T-cell (primary cell): ENCODE measurements at regions not wholly inside any gene's neighbourhood (a gene's known extent, or its start where the extent isn't known, plus 50 kb on each side); places are given as distances from the start of the nearest gene placed in this dataset.
"Not testable (repeated sequence)": the region's sequence is repeated elsewhere in the genome, so short reads cannot be mapped to it uniquely, and the experiment has no call there.

ENCODE experiments used
- ATAC-seq, 4 experiments: fragments of 200-7000 bp in 3 of 4; fragments of 150-1000 bp in 1 of 4; cut with Tn5 transposase; replicated peaks in 1 of 4; 1 replicate in 3 of 4; 2 replicates in 1 of 4; pipeline ENCODE4 v1.10.0; 2021; ENCODE audit warnings: moderate library complexity in 3 of 4, mild to moderate bottlenecking in 2 of 4, moderate number of reproducible peaks in 1 of 4
- CTCF ChIA-PET, 2 donors: fragments of 300-600 bp; sonication (Branson Sonifier 250); formaldehyde crosslinking; loops; one replicate each; lab custom pipeline; 2022; ENCODE audit warnings: antibody characterized with exemption in 2 of 2; lab: Charles Lee
- POLR2A ChIA-PET, 2 donors: fragments of 300-600 bp; sonication (Branson Sonifier 250); formaldehyde crosslinking; loops; one replicate each; lab custom pipeline; 2022; ENCODE audit warnings: antibody characterized with exemption in 2 of 2; lab: Charles Lee
- DNase-seq, 35 experiments: peaks; one replicate each; pipeline versions ENCODE4 v3.0.0 to v3.0.0-alpha.2; 2013 to 2023
- H3K27ac ChIP-seq: one replicate; pipeline ENCODE4 v1.5.1; 2013; ENCODE audit warnings: low read length
- H3K27me3 ChIP-seq, 2 experiments: replicated peaks in 1 of 2; 1 replicate in 1 of 2; 2 replicates in 1 of 2; pipeline versions ENCODE4 v1.6.1 to v1.7.0; 2013; ENCODE audit warnings: low read length in 1 of 2, mixed read lengths in 1 of 2; ENCODE audit not compliant: control insufficient read depth in 2 of 2, insufficient read depth in 2 of 2; ENCODE audit errors: extremely low read depth in 1 of 2
- H3K36me3 ChIP-seq, 2 donors: 1 replicate in 1 of 2; 2 replicates in 1 of 2; pipeline versions ENCODE4 v1.6.1 to v1.7.0; 2013; ENCODE audit warnings: low read length in 1 of 2; ENCODE audit not compliant: control insufficient read depth in 2 of 2, insufficient read depth in 1 of 2; ENCODE audit errors: extremely low read depth in 1 of 2
- H3K4me1 ChIP-seq, 2 experiments: 1 replicate in 1 of 2; 2 replicates in 1 of 2; pipeline versions ENCODE4 v1.6.1 to v1.7.0; 2013; ENCODE audit warnings: low read length in 2 of 2, mixed read lengths in 1 of 2; ENCODE audit not compliant: insufficient read depth in 2 of 2, control insufficient read depth in 1 of 2; ENCODE audit errors: extremely low read depth in 1 of 2
- H3K4me3 ChIP-seq, 2 donors: 1 replicate in 1 of 2; 2 replicates in 1 of 2; pipeline versions ENCODE4 v1.5.1 to v1.7.0; 2013; ENCODE audit warnings: mild to moderate bottlenecking in 2 of 2, low read length in 1 of 2, moderate library complexity in 1 of 2; ENCODE audit not compliant: control insufficient read depth in 1 of 2; ENCODE audit errors: extremely low read depth in 1 of 2
- H3K9me3 ChIP-seq: 2 replicates; pipeline ENCODE4 v1.7.0; 2013
- H3K27ac Mint-ChIP-seq, 2 donors: one replicate each; pipeline ENCODE4 v1.8.0; 2020 to 2021; ENCODE audit warnings: mild to moderate bottlenecking in 2 of 2, mixed read lengths in 2 of 2
- H3K27me3 Mint-ChIP-seq, 2 donors: one replicate each; pipeline ENCODE4 v1.8.0; 2021 to 2022; ENCODE audit warnings: mixed read lengths in 2 of 2
- H3K36me3 Mint-ChIP-seq: one replicate; pipeline ENCODE4 v1.8.0; 2021; ENCODE audit warnings: mixed read lengths
- H3K4me1 Mint-ChIP-seq, 3 donors: one replicate each; pipeline ENCODE4 v1.8.0; 2020 to 2022; ENCODE audit warnings: mixed read lengths in 3 of 3, mild to moderate bottlenecking in 1 of 3
- H3K4me3 Mint-ChIP-seq, 3 donors: one replicate each; pipeline ENCODE4 v1.8.0; 2020 to 2022; ENCODE audit warnings: mild to moderate bottlenecking in 3 of 3, mixed read lengths in 3 of 3, moderate library complexity in 3 of 3
- H3K9me3 Mint-ChIP-seq, 3 donors: one replicate each; pipeline ENCODE4 v1.8.0; 2020 to 2022; ENCODE audit warnings: mixed read lengths in 3 of 3
- WGBS: methylation state at CpG from one replicate; pipeline ENCODE4 v1.1.5; 2013; ENCODE audit warnings: missing lambda C conversion rate; ENCODE audit not compliant: insufficient coverage; 5-methylcytosine and 5-hydroxymethylcytosine counted together

- H3K4me1 ChIP-seq = no peaks in the 10 kb centered on the region
- ATAC-seq (no peak), DNase-seq (no peak)
- no peak overlapping the region for H3K27ac Mint-ChIP-seq
- ChIA-PET CTCF (no interaction called here), POLR2A (no interaction called here)
- H3K36me3 ChIP-seq = no peaks in the 10 kb centered on the region
- H3K4me1 Mint-ChIP-seq = no peaks in the 10 kb centered on the region
- peaks cover 7 to 16% of the 10 kb centered on the region in 2 donors for H3K27me3 Mint-ChIP-seq
- H3K9me3 Mint-ChIP-seq = peaks cover 12 to 24% (median 12%) of the 10 kb centered on the region in 3 donors
- H3K27ac ChIP-seq = no peak overlapping the region
- no peaks in the 10 kb centered on the region for H3K9me3 ChIP-seq
- WGBS = no CpG with 5 or more reads among the region's 1 CpG
- H3K27me3 ChIP-seq = peaks cover 0 to 3% of the 10 kb centered on the region in 2 experiments
- no peak overlapping the region for H3K4me3 Mint-ChIP-seq
- no peak overlapping the region for H3K4me3 ChIP-seq
- no peaks in the 10 kb centered on the region for H3K36me3 Mint-ChIP-seq
Measured at GRCh38 chr7:4352069-4352468, 330.0 kb upstream of the FOXK1 start.

- no peak overlapping the region for H3K4me3 Mint-ChIP-seq
- POLR2A ChIA-PET = no interaction called here
- H3K27me3 ChIP-seq = peaks cover 0 to 8% of the 10 kb centered on the region in 2 experiments
- WGBS = 54% methylated on average over 2 of the region's 5 CpGs
- H3K27me3 Mint-ChIP-seq = peaks cover 8 to 17% of the 10 kb centered on the region in 2 donors
- H3K9me3 ChIP-seq = no peaks in the 10 kb centered on the region
- H3K4me3 ChIP-seq = no peak overlapping the region
- no peak overlapping the region for H3K27ac ChIP-seq
- no peak overlapping the region for H3K27ac Mint-ChIP-seq
- peaks cover 0 to 7% (median 4%) of the 10 kb centered on the region in 3 donors for H3K9me3 Mint-ChIP-seq
- ATAC-seq = no peak
- no peaks in the 10 kb centered on the region for H3K4me1 ChIP-seq
- CTCF ChIA-PET = no interaction called here
- H3K36me3 ChIP-seq = no peaks in the 10 kb centered on the region
- no peak for DNase-seq
- H3K36me3 Mint-ChIP-seq = no peaks in the 10 kb centered on the region
- no peaks in the 10 kb centered on the region for H3K4me1 Mint-ChIP-seq
Measured at GRCh38 chr7:4361774-4362173, 320.3 kb upstream of the FOXK1 start.

GRCh38 chr7:4383584-4383983, 298.5 kb upstream of the FOXK1 start:
- Histone ChIP-seq H3K4me1 (no peaks in the 10 kb centered on the region), H3K27ac (no peak overlapping the region), H3K27me3 (peaks cover 0 to 6% of the 10 kb centered on the region in 2 experiments), H3K4me3 (no peak overlapping the region), H3K9me3 (no peaks in the 10 kb centered on the region), H3K36me3 (no peaks in the 10 kb centered on the region)
- H3K9me3 Mint-ChIP-seq = peaks cover 6 to 8% (median 7%) of the 10 kb centered on the region in 3 donors
- WGBS = 85% methylated on average over 12 of the region's 12 CpGs
- no peak overlapping the region for H3K4me3 Mint-ChIP-seq
- no peak overlapping the region for H3K27ac Mint-ChIP-seq
- ChIA-PET POLR2A (no interaction called here), CTCF (no interaction called here)
- H3K36me3 Mint-ChIP-seq = no peaks in the 10 kb centered on the region
- peaks cover 1 to 8% of the 10 kb centered on the region in 2 donors for H3K27me3 Mint-ChIP-seq
- no peaks in the 10 kb centered on the region for H3K4me1 Mint-ChIP-seq
- ATAC-seq (no peak), DNase-seq (no peak)

GRCh38 chr7:4386190-4386589, 295.9 kb upstream of the FOXK1 start:
- peaks cover 9 to 12% of the 10 kb centered on the region in 2 donors for H3K27me3 Mint-ChIP-seq
- no peak overlapping the region for H3K4me3 ChIP-seq
- H3K4me3 Mint-ChIP-seq = no peak overlapping the region
- no peak overlapping the region for H3K27ac ChIP-seq
- CTCF ChIA-PET = interaction anchor here in 1 of 2 donors (0.7 kb wide), 1 partner anchor 13 kb away, joined by 6 read pairs; no protein-coding TSS in a partner anchor
- POLR2A ChIA-PET = no interaction called here
- peaks cover 3 to 7% (median 6%) of the 10 kb centered on the region in 3 donors for H3K9me3 Mint-ChIP-seq
- no peaks in the 10 kb centered on the region for H3K4me1 Mint-ChIP-seq
- no peaks in the 10 kb centered on the region for H3K4me1 ChIP-seq
- H3K36me3 Mint-ChIP-seq = no peaks in the 10 kb centered on the region
- WGBS = no CpG with 5 or more reads among the region's 6 CpGs
- ATAC-seq = no peak
- DNase-seq = no peak
- no peak overlapping the region for H3K27ac Mint-ChIP-seq
- H3K9me3 ChIP-seq = no peaks in the 10 kb centered on the region
- H3K27me3 ChIP-seq = peaks cover 0 to 6% of the 10 kb centered on the region in 2 experiments
- no peaks in the 10 kb centered on the region for H3K36me3 ChIP-seq

- H3K36me3 ChIP-seq, DNase-seq, H3K27ac Mint-ChIP-seq, H3K9me3 ChIP-seq, H3K4me1 ChIP-seq, H3K4me1 Mint-ChIP-seq, H3K4me3 Mint-ChIP-seq, H3K36me3 Mint-ChIP-seq, H3K27ac ChIP-seq, POLR2A ChIA-PET, H3K4me3 ChIP-seq, H3K27me3 ChIP-seq, ATAC-seq, CTCF ChIA-PET: not testable (repeated sequence)
- Mint-ChIP-seq H3K9me3 (peaks cover 6 to 12% (median 8%) of the 10 kb centered on the region in 3 donors), H3K27me3 (peaks cover 4 to 14% of the 10 kb centered on the region in 2 donors)
Measured at GRCh38 chr7:4391103-4391502, 291.0 kb upstream of the FOXK1 start.

GRCh38 chr7:4394736-4395135, 287.4 kb upstream of the FOXK1 start:
- H3K4me1 Mint-ChIP-seq = no peaks in the 10 kb centered on the region
- DNase-seq (no peak), ATAC-seq (no peak)
- H3K36me3 Mint-ChIP-seq = no peaks in the 10 kb centered on the region
- Histone ChIP-seq H3K9me3 (no peaks in the 10 kb centered on the region), H3K36me3 (no peaks in the 10 kb centered on the region), H3K27me3 (peaks cover 0 to 3% of the 10 kb centered on the region in 2 experiments), H3K27ac (no peak overlapping the region), H3K4me3 (no peak overlapping the region), H3K4me1 (no peaks in the 10 kb centered on the region)
- ChIA-PET POLR2A (no interaction called here), CTCF (no interaction called here)
- no peak overlapping the region for H3K4me3 Mint-ChIP-seq
- H3K9me3 Mint-ChIP-seq = peaks cover 6 to 8% (median 8%) of the 10 kb centered on the region in 3 donors
- H3K27me3 Mint-ChIP-seq = peaks cover 7 to 16% of the 10 kb centered on the region in 2 donors
- H3K27ac Mint-ChIP-seq = no peak overlapping the region
- no CpG with 5 or more reads among the region's 5 CpGs for WGBS

- Mint-ChIP-seq H3K4me3 (no peak overlapping the region), H3K27ac (no peak overlapping the region), H3K27me3 (peaks cover 7 to 13% of the 10 kb centered on the region in 2 donors), H3K9me3 (peaks cover 6 to 15% (median 11%) of the 10 kb centered on the region in 3 donors), H3K4me1 (no peaks in the 10 kb centered on the region), H3K36me3 (no peaks in the 10 kb centered on the region)
- Histone ChIP-seq H3K4me3 (no peak overlapping the region), H3K27ac (no peak overlapping the region), H3K27me3 (peaks cover 0 to 3% of the 10 kb centered on the region in 2 experiments), H3K4me1 (no peaks in the 10 kb centered on the region), H3K9me3 (no peaks in the 10 kb centered on the region), H3K36me3 (no peaks in the 10 kb centered on the region)
- WGBS = no CpG with 5 or more reads among the region's 4 CpGs
- POLR2A ChIA-PET = no interaction called here
- DNase-seq (no peak), ATAC-seq (no peak)
- CTCF ChIA-PET = no interaction called here
Measured at GRCh38 chr7:4399121-4399520, 283.0 kb upstream of the FOXK1 start.
